Chondrocyte (in vitro differentiated cells): ENCODE measurements at regions not wholly inside any gene's neighbourhood (a gene's known extent, or its start where the extent isn't known, plus 50 kb on each side); places are given as distances from the start of the nearest gene placed in this dataset.

Experiments used
- DNase-seq: peaks from one replicate; pipeline ENCODE4 v3.0.0; 2021; ENCODE audit warnings: mixed read lengths, low spot score
- H3K27ac Mint-ChIP-seq: one replicate; pipeline ENCODE4 v1.8.0; 2021; ENCODE audit warnings: mild to moderate bottlenecking, moderate library complexity, mixed read lengths; ENCODE audit not compliant: unreplicated experiment
- H3K27me3 Mint-ChIP-seq: 2 replicates; pipeline ENCODE4 v1.8.0; 2021; ENCODE audit warnings: low read depth, mixed read lengths
- H3K36me3 Mint-ChIP-seq: 2 replicates; pipeline ENCODE4 v1.8.0; 2021; ENCODE audit warnings: low read depth, mixed read lengths
- H3K4me1 Mint-ChIP-seq: 2 replicates; pipeline ENCODE4 v1.8.0; 2021; ENCODE audit warnings: low read depth, mild to moderate bottlenecking, mixed read lengths
- H3K4me3 Mint-ChIP-seq: one replicate; pipeline ENCODE4 v1.8.0; 2021; ENCODE audit warnings: mild to moderate bottlenecking, moderate library complexity, mixed read lengths; ENCODE audit not compliant: unreplicated experiment
- H3K9me3 Mint-ChIP-seq: 2 replicates; pipeline ENCODE4 v1.8.0; 2021; ENCODE audit warnings: low read depth, mixed read lengths
- TF ChIP-seq, protein P1 (sequence below): fragments of 200-600 bp; sonication (generic); IDR thresholded peaks from 2 replicates; pipeline ENCODE4 v1.5.0; 2021; ENCODE audit warnings: antibody characterized with exemption, mild to moderate bottlenecking, moderate library complexity

DNA sequence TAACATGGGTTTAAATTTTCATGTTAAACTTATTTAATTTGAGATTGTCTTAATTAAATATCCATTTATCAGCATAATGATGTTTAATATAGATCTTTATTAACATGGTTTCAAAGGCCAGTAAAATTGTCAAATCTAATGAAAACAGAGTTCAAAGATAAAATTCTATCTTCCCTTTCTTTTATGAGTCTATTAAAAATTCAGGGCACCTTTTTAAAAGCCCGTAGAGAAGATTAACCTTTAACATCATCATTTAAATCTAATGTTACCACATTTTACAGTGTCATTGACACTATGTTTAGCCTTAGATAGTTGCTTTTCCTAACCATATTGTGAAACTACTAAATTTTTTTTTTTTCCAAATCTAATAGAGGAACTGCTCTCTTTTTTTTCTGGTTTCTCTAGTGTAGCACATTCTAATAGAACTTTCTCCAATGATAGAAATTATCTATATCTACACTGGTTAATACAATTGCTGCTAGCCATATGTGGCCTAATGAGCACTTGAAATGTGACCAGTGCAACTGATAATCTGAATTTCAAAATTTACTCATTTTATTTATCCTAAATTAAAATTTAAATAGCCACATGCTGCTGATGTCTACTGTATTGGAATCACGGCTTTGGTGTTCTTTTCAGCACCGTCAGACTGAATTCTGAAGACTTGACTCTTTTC, 410.9 kb downstream of the UTRN start:
- TF ChIP-seq, protein P1, sequence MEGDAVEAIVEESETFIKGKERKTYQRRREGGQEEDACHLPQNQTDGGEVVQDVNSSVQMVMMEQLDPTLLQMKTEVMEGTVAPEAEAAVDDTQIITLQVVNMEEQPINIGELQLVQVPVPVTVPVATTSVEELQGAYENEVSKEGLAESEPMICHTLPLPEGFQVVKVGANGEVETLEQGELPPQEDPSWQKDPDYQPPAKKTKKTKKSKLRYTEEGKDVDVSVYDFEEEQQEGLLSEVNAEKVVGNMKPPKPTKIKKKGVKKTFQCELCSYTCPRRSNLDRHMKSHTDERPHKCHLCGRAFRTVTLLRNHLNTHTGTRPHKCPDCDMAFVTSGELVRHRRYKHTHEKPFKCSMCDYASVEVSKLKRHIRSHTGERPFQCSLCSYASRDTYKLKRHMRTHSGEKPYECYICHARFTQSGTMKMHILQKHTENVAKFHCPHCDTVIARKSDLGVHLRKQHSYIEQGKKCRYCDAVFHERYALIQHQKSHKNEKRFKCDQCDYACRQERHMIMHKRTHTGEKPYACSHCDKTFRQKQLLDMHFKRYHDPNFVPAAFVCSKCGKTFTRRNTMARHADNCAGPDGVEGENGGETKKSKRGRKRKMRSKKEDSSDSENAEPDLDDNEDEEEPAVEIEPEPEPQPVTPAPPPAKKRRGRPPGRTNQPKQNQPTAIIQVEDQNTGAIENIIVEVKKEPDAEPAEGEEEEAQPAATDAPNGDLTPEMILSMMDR = no peak
- Mint-ChIP-seq H3K27ac (no peak overlapping the region), H3K27me3 (no peaks in the 10 kb centered on the region), H3K9me3 (peaks cover 17% of the 10 kb centered on the region), H3K4me1 (peaks cover 9% of the 10 kb centered on the region), H3K36me3 (peaks cover 7% of the 10 kb centered on the region), H3K4me3 (no peak overlapping the region)
- no peak for DNase-seq

GRCh38 chr6:144696610-144697368, 411.7 kb downstream of the UTRN start:
- Mint-ChIP-seq H3K4me1 (peaks cover 9% of the 10 kb centered on the region), H3K9me3 (peaks cover 15% of the 10 kb centered on the region), H3K27me3 (no peaks in the 10 kb centered on the region), H3K36me3 (peaks cover 7% of the 10 kb centered on the region), H3K4me3 (no peak overlapping the region), H3K27ac (no peak overlapping the region)
- no peak for DNase-seq
- TF ChIP-seq, protein P1 = no peak

DNA sequence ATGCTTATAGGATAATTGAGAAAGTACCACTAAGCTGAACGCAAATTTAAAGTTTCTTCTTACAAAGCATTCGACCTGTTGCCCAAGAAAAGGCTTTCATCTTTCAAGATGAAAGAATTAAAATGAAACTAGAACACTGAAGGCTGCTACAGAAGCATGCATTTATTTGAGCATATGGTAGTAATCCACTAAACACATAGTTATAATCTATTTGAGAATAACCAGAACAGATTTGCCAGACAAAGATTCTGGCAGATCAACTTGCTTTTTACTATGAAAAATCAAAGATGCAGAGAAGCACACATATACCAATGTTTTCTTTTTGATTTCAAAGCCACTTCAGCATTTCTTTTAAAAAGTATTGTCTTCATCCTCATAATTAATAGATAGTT, 412.2 kb downstream of the UTRN start:
- H3K36me3 Mint-ChIP-seq = peaks cover 7% of the 10 kb centered on the region
- peaks cover 12% of the 10 kb centered on the region for H3K9me3 Mint-ChIP-seq
- peaks cover 9% of the 10 kb centered on the region for H3K4me1 Mint-ChIP-seq
- no peaks in the 10 kb centered on the region for H3K27me3 Mint-ChIP-seq
- no peak for DNase-seq
- H3K27ac Mint-ChIP-seq = no peak overlapping the region
- TF ChIP-seq, protein P1 = no peak
- no peak overlapping the region for H3K4me3 Mint-ChIP-seq

GRCh38 chr6:144697801-144698200, 412.7 kb downstream of the UTRN start:
- Mint-ChIP-seq H3K9me3 (peaks cover 8% of the 10 kb centered on the region), H3K27ac (no peak overlapping the region), H3K4me3 (no peak overlapping the region), H3K4me1 (peaks cover 9% of the 10 kb centered on the region), H3K36me3 (peaks cover 4% of the 10 kb centered on the region), H3K27me3 (no peaks in the 10 kb centered on the region)
- TF ChIP-seq, protein P1 = no peak
- DNase-seq = no peak

- H3K4me1 Mint-ChIP-seq = no peaks in the 10 kb centered on the region
- H3K9me3 Mint-ChIP-seq = no peaks in the 10 kb centered on the region
- H3K36me3 Mint-ChIP-seq = peaks cover 4% of the 10 kb centered on the region
- H3K27me3 Mint-ChIP-seq = no peaks in the 10 kb centered on the region
- DNase-seq = no peak
- TF ChIP-seq, protein P1 = no peak
- no peak overlapping the region for H3K4me3 Mint-ChIP-seq
- H3K27ac Mint-ChIP-seq = no peak overlapping the region
Measured at GRCh38 chr6:144702781-144703180, 417.6 kb downstream of the UTRN start.
